ENCODE measurements at regions not wholly inside any gene's neighbourhood (a gene's known extent, or its start where the extent isn't known, plus 50 kb on each side); places are given as distances from the start of the nearest gene placed in this dataset.

GRCh38 chr5:36521838-36522745, 84.3 kb upstream of the SLC1A3 start:
- DNase-seq (ENCODE audit: low read depth): no peak
- no peak for TF ChIP-seq CTCF (IDR thresholded peaks at IDR 0.05; ENCODE audit: control insufficient read depth, insufficient read depth, low read depth, low read length, missing control alignments)
- H3K4me3 ChIP-seq (ENCODE audit: control insufficient read depth, low read depth, low read length): no peak overlapping the region

- TF ChIP-seq CTCF (IDR thresholded peaks at IDR 0.05; ENCODE audit: control insufficient read depth, insufficient read depth, low read depth, low read length, missing control alignments): no peak
- no peak for DNase-seq (ENCODE audit: low read depth)
Measured at GRCh38 chr5:36522746-36523065, 83.7 kb upstream of the SLC1A3 start.

GRCh38 chr5:36523450-36523849, 83.0 kb upstream of the SLC1A3 start:
- TF ChIP-seq CTCF (IDR thresholded peaks at IDR 0.05; ENCODE audit: control insufficient read depth, insufficient read depth, low read depth, low read length, missing control alignments): no peak
- no peak overlapping the region for H3K4me3 ChIP-seq (ENCODE audit: control insufficient read depth, low read depth, low read length)
- DNase-seq (ENCODE audit: low read depth): no peak

More at GRCh38 chr5:36522746-36523065, 83.7 kb upstream of the SLC1A3 start:
- H3K4me3 ChIP-seq (ENCODE audit: control insufficient read depth, low read depth, low read length): no peak overlapping the region

- TF ChIP-seq CTCF (IDR thresholded peaks at IDR 0.05; ENCODE audit: control insufficient read depth, insufficient read depth, low read depth, low read length, missing control alignments): no peak
- no peak for DNase-seq (ENCODE audit: low read depth)
- no peak overlapping the region for H3K4me3 ChIP-seq (ENCODE audit: control insufficient read depth, low read depth, low read length)
Measured at GRCh38 chr5:36523926-36524325, 82.5 kb upstream of the SLC1A3 start.

GRCh38 chr5:36526537-36526936, 79.9 kb upstream of the SLC1A3 start:
- H3K4me3 ChIP-seq (ENCODE audit: control insufficient read depth, low read depth, low read length): no peak overlapping the region
- TF ChIP-seq CTCF (IDR thresholded peaks at IDR 0.05; ENCODE audit: control insufficient read depth, insufficient read depth, low read depth, low read length, missing control alignments): no peak
- DNase-seq (ENCODE audit: low read depth): no peak

- H3K4me3 ChIP-seq (ENCODE audit: control insufficient read depth, low read depth, low read length): no peak overlapping the region
- TF ChIP-seq CTCF (IDR thresholded peaks at IDR 0.05; ENCODE audit: control insufficient read depth, insufficient read depth, low read depth, low read length, missing control alignments): no peak
- DNase-seq (ENCODE audit: low read depth): no peak
Measured at GRCh38 chr5:36528588-36528987, 77.8 kb upstream of the SLC1A3 start.
